ENCODE measurements at regions not wholly inside any gene's neighbourhood (a gene's known extent, or its start where the extent isn't known, plus 50 kb on each side); places are given as distances from the start of the nearest gene placed in this dataset.
A peak's percentile ranks its signal among the peaks of the same experiment; 100 is the strongest.
"Not testable (repeated sequence)": the region's sequence is repeated elsewhere in the genome, so short reads cannot be mapped to it uniquely, and the experiment has no call there.

GRCh38 chr9:88824711-88825110 lies 166.6 kb upstream of the S1PR3 start:
- Mint-ChIP-seq H3K4me3 (no peak overlapping the region), H3K27ac (no peak overlapping the region), H3K9me3 (peaks cover 2% of the 10 kb centered on the region), H3K27me3 (peaks cover 34% of the 10 kb centered on the region), H3K36me3 (no peaks in the 10 kb centered on the region), H3K4me1 (no peaks in the 10 kb centered on the region)
- ATAC-seq = no peak

DNA sequence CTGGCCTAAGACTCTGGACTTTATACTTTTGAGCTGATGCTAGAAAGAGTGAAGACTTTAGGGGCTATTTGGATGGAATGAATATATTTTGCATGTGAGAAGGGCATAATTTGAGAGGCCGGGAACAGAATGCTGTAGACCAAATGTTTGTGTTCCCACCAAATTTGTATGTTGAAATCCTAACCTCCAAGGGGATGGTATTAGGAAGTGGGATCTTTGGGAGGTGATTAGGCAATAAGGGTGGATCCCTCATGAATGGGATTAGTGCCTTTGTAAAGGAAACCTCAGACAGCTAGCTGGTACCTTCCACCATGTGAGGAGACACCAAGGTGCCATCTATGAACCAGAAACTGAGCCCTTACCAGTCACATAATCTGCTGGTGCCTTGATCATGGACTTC lies 165.1 kb upstream of the S1PR3 start:
- peaks cover 34% of the 10 kb centered on the region for H3K27me3 Mint-ChIP-seq
- no peak overlapping the region for H3K4me3 Mint-ChIP-seq
- no peaks in the 10 kb centered on the region for H3K36me3 Mint-ChIP-seq

DNA sequence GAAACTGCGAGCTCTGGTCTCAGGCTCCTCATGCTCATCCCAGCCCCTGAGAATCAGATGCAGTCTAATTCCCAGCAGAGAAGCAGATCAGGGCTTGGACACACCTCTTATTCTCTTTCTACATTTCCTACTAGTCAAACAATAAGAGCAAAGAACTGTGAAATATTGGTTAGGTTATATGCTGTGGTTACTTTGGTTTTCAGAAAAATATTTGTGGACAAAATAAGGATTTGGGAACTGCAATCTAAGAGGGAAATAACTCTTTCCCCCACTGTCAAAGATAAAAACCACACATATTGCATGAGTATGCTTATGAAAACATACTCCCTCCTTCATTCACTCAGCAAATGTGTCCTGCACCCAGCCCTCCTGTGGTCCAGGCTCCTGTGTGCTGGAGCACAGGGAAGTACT lies 164.5 kb upstream of the S1PR3 start:
- Mint-ChIP-seq H3K27ac (no peak overlapping the region), H3K4me1 (no peaks in the 10 kb centered on the region), H3K9me3 (peaks cover 2% of the 10 kb centered on the region), H3K27me3 (peaks cover 35% of the 10 kb centered on the region), H3K36me3 (no peaks in the 10 kb centered on the region), H3K4me3 (no peak overlapping the region)
- no peak for ATAC-seq

More for the DNA sequence above, 165.1 kb upstream of the S1PR3 start:
- no peak for ATAC-seq
- Mint-ChIP-seq H3K9me3 (peaks cover 2% of the 10 kb centered on the region), H3K4me1 (no peaks in the 10 kb centered on the region), H3K27ac (no peak overlapping the region)

GRCh38 chr9:88828018-88828417 lies 163.2 kb upstream of the S1PR3 start:
- no peak overlapping the region for H3K4me3 Mint-ChIP-seq
- no peak overlapping the region for H3K27ac Mint-ChIP-seq
- ATAC-seq = no peak
- H3K27me3 Mint-ChIP-seq = peaks cover 45% of the 10 kb centered on the region
- H3K36me3 Mint-ChIP-seq = no peaks in the 10 kb centered on the region
- no peaks in the 10 kb centered on the region for H3K4me1 Mint-ChIP-seq
- peaks cover 2% of the 10 kb centered on the region for H3K9me3 Mint-ChIP-seq

DNA sequence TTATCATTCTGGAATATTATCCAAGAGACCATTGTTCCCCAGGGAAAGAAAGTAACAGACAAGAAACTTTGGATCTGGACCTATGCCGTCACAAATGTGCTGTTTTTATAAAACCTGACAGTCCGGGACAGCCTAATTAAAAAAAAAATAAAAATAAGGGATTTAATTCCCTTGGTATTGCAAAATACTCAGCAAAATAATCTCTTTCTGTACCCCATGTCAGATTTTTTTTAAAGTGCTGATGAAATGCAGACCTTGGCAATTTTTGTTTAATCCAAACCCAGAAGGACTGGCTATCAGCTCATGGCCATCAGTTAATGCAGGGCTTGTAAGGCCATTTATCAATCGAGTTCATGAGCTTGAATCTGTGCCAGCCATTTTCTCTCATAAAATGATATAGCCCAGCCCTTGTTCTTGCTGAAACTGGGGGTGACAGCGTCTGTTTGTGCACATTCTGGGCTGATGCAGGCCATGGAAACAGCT lies 162.7 kb upstream of the S1PR3 start:
- Mint-ChIP-seq H3K4me1 (no peaks in the 10 kb centered on the region), H3K9me3 (no peaks in the 10 kb centered on the region), H3K27ac (no peak overlapping the region), H3K4me3 (no peak overlapping the region), H3K27me3 (peaks cover 45% of the 10 kb centered on the region), H3K36me3 (no peaks in the 10 kb centered on the region)
- ATAC-seq = no peak

GRCh38 chr9:88829276-88829675 lies 162.0 kb upstream of the S1PR3 start:
- peak; percentile 59 for ATAC-seq
- H3K4me3 Mint-ChIP-seq = no peak overlapping the region
- peaks cover 3% of the 10 kb centered on the region for H3K9me3 Mint-ChIP-seq
- peaks cover 5% of the 10 kb centered on the region for H3K4me1 Mint-ChIP-seq
- H3K27me3 Mint-ChIP-seq = peaks cover 49% of the 10 kb centered on the region
- no peaks in the 10 kb centered on the region for H3K36me3 Mint-ChIP-seq
- no peak overlapping the region for H3K27ac Mint-ChIP-seq

GRCh38 chr9:88831713-88832407 lies 159.4 kb upstream of the S1PR3 start:
- H3K27me3 Mint-ChIP-seq = peaks cover 42% of the 10 kb centered on the region

GRCh38 chr9:88833946-88834345 lies 157.3 kb upstream of the S1PR3 start:
- Mint-ChIP-seq H3K4me3 (no peak overlapping the region), H3K27me3 (peaks cover 28% of the 10 kb centered on the region), H3K9me3 (peaks cover 3% of the 10 kb centered on the region), H3K36me3 (no peaks in the 10 kb centered on the region), H3K4me1 (peaks cover 22% of the 10 kb centered on the region), H3K27ac (no peak overlapping the region)
- ATAC-seq = no peak

More at GRCh38 chr9:88831713-88832407, 159.4 kb upstream of the S1PR3 start:
- H3K36me3 Mint-ChIP-seq = no peaks in the 10 kb centered on the region
- peaks cover 22% of the 10 kb centered on the region for H3K4me1 Mint-ChIP-seq
- ATAC-seq = no peak
- no peak overlapping the region for H3K27ac Mint-ChIP-seq
- H3K9me3 Mint-ChIP-seq = peaks cover 3% of the 10 kb centered on the region
- H3K4me3 Mint-ChIP-seq = no peak overlapping the region

- Mint-ChIP-seq H3K27me3 (peaks cover 28% of the 10 kb centered on the region), H3K9me3 (peaks cover 3% of the 10 kb centered on the region), H3K36me3 (no peaks in the 10 kb centered on the region), H3K4me1 (peaks cover 22% of the 10 kb centered on the region), H3K4me3 (no peak overlapping the region), H3K27ac (no peak overlapping the region)
- peak; percentile 77 for ATAC-seq
Observed at GRCh38 chr9:88835038-88835466, 156.2 kb upstream of the S1PR3 start.

DNA sequence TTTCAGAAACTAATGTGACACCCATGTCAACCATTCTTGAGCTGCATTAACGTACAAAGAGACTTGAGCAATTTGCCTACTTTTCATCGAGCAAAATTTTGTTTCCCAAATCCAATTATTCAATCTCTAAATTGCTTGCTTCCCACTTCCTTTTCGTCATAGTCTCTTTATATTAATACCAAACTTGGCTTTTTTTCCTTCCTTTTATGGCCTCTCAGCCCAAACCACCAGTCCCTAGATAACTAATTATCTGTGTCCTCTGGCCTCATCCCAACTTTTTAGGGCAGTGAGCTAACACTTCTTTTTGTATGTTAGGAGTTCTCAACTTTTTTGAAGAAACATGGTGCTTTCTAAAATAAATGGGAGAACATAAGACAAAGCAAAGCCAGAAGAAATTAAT lies 155.5 kb upstream of the S1PR3 start:
- H3K9me3 Mint-ChIP-seq = peaks cover 3% of the 10 kb centered on the region
- ATAC-seq = no peak
- peaks cover 22% of the 10 kb centered on the region for H3K4me1 Mint-ChIP-seq
- H3K36me3 Mint-ChIP-seq = no peaks in the 10 kb centered on the region
- peaks cover 28% of the 10 kb centered on the region for H3K27me3 Mint-ChIP-seq
- H3K27ac Mint-ChIP-seq = no peak overlapping the region
- H3K4me3 Mint-ChIP-seq = no peak overlapping the region

DNA sequence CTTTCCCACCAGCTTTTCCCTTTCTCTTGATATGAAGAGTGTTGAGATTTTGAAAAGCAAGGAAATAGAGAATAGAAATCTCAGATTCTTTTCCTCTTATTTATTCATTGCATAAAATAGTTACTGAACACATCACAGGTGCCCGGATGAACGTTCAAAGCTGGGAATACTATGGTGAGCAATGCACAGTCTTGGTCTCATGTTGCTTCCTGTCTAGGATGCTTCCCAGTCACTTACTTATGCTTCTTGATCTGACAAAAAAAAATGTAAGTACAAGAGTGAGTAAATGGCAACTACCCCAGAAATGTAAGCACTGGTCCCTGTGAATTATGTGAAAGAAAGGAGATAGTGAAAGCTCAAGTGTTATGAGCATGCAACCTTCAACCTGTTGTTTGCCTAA lies 153.5 kb upstream of the S1PR3 start:
- peaks cover 22% of the 10 kb centered on the region for H3K4me1 Mint-ChIP-seq
- no peak overlapping the region for H3K4me3 Mint-ChIP-seq
- H3K36me3 Mint-ChIP-seq = no peaks in the 10 kb centered on the region
- no peak overlapping the region for H3K27ac Mint-ChIP-seq
- H3K9me3 Mint-ChIP-seq = peaks cover 3% of the 10 kb centered on the region
- H3K27me3 Mint-ChIP-seq = peaks cover 18% of the 10 kb centered on the region
- no peak for ATAC-seq

GRCh38 chr9:88849878-88850277 lies 141.4 kb upstream of the S1PR3 start:
- not testable (repeated sequence) for H3K4me3 Mint-ChIP-seq, ATAC-seq, H3K9me3 Mint-ChIP-seq, H3K27ac Mint-ChIP-seq, H3K4me1 Mint-ChIP-seq, H3K36me3 Mint-ChIP-seq, H3K27me3 Mint-ChIP-seq

GRCh38 chr9:88852794-88853193 lies 138.5 kb upstream of the S1PR3 start:
- Mint-ChIP-seq H3K36me3 (no peaks in the 10 kb centered on the region), H3K27ac (no peak overlapping the region), H3K9me3 (peaks cover 10% of the 10 kb centered on the region), H3K4me3 (no peak overlapping the region), H3K4me1 (no peaks in the 10 kb centered on the region), H3K27me3 (peaks cover 10% of the 10 kb centered on the region)
- ATAC-seq = no peak

GRCh38 chr9:88870627-88871026 lies 120.6 kb upstream of the S1PR3 start:
- Mint-ChIP-seq H3K4me3 (no peak overlapping the region), H3K4me1 (no peaks in the 10 kb centered on the region), H3K9me3 (peaks cover 23% of the 10 kb centered on the region), H3K27me3 (no peaks in the 10 kb centered on the region), H3K36me3 (no peaks in the 10 kb centered on the region), H3K27ac (no peak overlapping the region)
- no peak for ATAC-seq

DNA sequence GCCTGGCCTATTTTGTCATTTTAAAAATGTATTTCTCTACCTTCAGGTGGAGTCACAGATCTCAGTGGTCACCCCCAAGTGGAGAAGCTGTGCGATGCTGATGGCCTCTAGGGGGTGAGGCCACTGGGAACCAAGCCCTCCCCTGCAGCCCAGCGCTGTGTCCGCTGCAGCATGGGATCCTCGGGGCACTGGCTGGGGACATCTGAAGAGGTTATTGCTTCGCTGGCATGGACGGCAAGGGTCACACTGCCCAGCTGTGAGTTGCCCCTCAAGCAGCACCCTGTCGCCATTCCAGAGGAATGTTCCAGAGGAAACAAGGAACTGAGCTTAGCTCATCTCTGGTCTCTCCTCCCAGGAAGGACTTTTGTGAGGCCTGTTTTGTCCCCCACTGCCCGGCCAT lies 119.6 kb upstream of the S1PR3 start:
- no peak for ATAC-seq
- H3K4me1 Mint-ChIP-seq = no peaks in the 10 kb centered on the region
- no peaks in the 10 kb centered on the region for H3K27me3 Mint-ChIP-seq
- H3K9me3 Mint-ChIP-seq = peaks cover 25% of the 10 kb centered on the region
- no peaks in the 10 kb centered on the region for H3K36me3 Mint-ChIP-seq
- no peak overlapping the region for H3K27ac Mint-ChIP-seq
- H3K4me3 Mint-ChIP-seq = no peak overlapping the region

DNA sequence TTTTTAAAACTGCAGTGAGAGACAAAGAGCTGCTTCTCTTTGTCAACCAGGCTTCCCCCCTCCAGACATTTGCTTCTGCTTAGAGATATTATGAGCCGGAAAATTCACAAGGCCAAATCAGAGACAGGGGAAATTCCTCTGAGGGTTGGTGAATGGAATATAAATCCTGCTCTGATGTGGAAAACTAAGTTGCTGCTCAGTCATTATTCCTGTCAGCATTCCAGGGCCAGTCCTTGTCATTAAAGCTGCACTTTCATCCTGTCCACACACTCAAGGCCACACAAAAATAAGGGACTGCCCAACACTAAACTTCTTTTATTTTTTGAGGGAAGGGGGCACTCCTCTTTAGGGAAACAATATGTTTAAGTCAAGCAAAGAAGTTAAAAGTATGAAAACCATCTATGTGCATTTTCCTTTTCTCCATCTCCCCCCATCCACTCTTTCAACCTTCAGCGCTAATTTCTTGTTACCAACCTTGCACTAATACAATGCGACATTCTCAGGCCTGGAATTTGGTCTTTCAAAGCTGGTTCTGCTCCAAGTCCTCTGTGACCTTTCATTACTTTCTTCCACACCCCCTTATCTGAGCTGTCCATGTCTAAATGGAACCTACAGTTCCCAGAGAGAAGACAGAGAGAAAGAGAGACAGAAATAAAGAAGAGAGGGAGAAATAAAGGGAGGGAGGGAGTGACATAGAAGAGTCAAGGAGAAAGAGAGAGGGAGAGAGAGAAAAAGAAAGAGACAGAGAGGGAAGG lies 118.9 kb upstream of the S1PR3 start:
- Mint-ChIP-seq H3K4me3 (no peak overlapping the region), H3K27ac (no peak overlapping the region)

More for the DNA sequence above, 118.9 kb upstream of the S1PR3 start:
- ATAC-seq = no peak
- peaks cover 25% of the 10 kb centered on the region for H3K9me3 Mint-ChIP-seq
- no peaks in the 10 kb centered on the region for H3K27me3 Mint-ChIP-seq
- H3K4me1 Mint-ChIP-seq = no peaks in the 10 kb centered on the region
- H3K36me3 Mint-ChIP-seq = no peaks in the 10 kb centered on the region

All from stimulated activated memory B cell treated with anti-CD40 and anti-IgM and Interleukin-4, amounts not matched to agents 10 μg/mL and 1 μg/mL and 100 μg/mL, for 72 hours (primary cell).